ENCODE measurements at regions not wholly inside any gene's neighbourhood (a gene's known extent, or its start where the extent isn't known, plus 50 kb on each side); places are given as distances from the start of the nearest gene placed in this dataset.

GRCh38 chr9:30697958-30698357, 1686.5 kb upstream of the ACO1 start:
- Histone ChIP-seq H3K9me3 (ENCODE audit: insufficient read depth, low read length) (no peaks in the 10 kb centered on the region), H4K20me1 (ENCODE audit: insufficient read depth, low read length) (no peaks in the 10 kb centered on the region), H3K4me1 (ENCODE audit: low read length) (no peaks in the 10 kb centered on the region), H2AFZ (ENCODE audit: low read depth, low read length) (no peak overlapping the region), H3K27ac (ENCODE audit: low read length) (no peak overlapping the region), H3K9ac (ENCODE audit: low read length) (no peak overlapping the region), H3K27me3 (ENCODE audit: low read depth, low read length) (no peaks in the 10 kb centered on the region), H3K4me3 (ENCODE audit: low read length) (no peak overlapping the region), H3K36me3 (replicated peaks; ENCODE audit: low read depth, low read length) (no peaks in the 10 kb centered on the region), H3K79me2 (ENCODE audit: low read length) (no peaks in the 10 kb centered on the region), H3K4me2 (ENCODE audit: low read length) (no peak overlapping the region)
- TF ChIP-seq EZH2phosphoT487 (IDR thresholded peaks at IDR 0.05; ENCODE audit: low read depth): no peak
- TF ChIP-seq CTCF (IDR thresholded peaks at IDR 0.05; ENCODE audit: low read depth, low read length): no peak

- no peaks in the 10 kb centered on the region for H3K27me3 ChIP-seq (ENCODE audit: low read depth, low read length)
- no peak overlapping the region for H3K9ac ChIP-seq (ENCODE audit: low read length)
- H2AFZ ChIP-seq (ENCODE audit: low read depth, low read length): no peak overlapping the region
- H3K9me3 ChIP-seq (ENCODE audit: insufficient read depth, low read length): no peaks in the 10 kb centered on the region
- H4K20me1 ChIP-seq (ENCODE audit: insufficient read depth, low read length): no peaks in the 10 kb centered on the region
- H3K27ac ChIP-seq (ENCODE audit: low read length): no peak overlapping the region
- no peak overlapping the region for H3K4me2 ChIP-seq (ENCODE audit: low read length)
- H3K4me3 ChIP-seq (ENCODE audit: low read length): no peak overlapping the region
- TF ChIP-seq CTCF (IDR thresholded peaks at IDR 0.05; ENCODE audit: low read depth, low read length) (no peak), EZH2phosphoT487 (IDR thresholded peaks at IDR 0.05; ENCODE audit: low read depth) (no peak)
- no peaks in the 10 kb centered on the region for H3K79me2 ChIP-seq (ENCODE audit: low read length)
- H3K36me3 ChIP-seq (replicated peaks; ENCODE audit: low read depth, low read length): no peaks in the 10 kb centered on the region
- H3K4me1 ChIP-seq (ENCODE audit: low read length): no peaks in the 10 kb centered on the region
These were observed 1672.9 kb upstream of the ACO1 start for GRCh38 chr9:30711591-30711990.

GRCh38 chr9:30713243-30713642, 1671.2 kb upstream of the ACO1 start:
- H3K27me3 ChIP-seq (ENCODE audit: low read depth, low read length): no peaks in the 10 kb centered on the region
- no peaks in the 10 kb centered on the region for H3K79me2 ChIP-seq (ENCODE audit: low read length)
- H3K4me1 ChIP-seq (ENCODE audit: low read length): no peaks in the 10 kb centered on the region
- no peak overlapping the region for H2AFZ ChIP-seq (ENCODE audit: low read depth, low read length)
- H3K9ac ChIP-seq (ENCODE audit: low read length): no peak overlapping the region
- H3K4me3 ChIP-seq (ENCODE audit: low read length): no peak overlapping the region
- H3K9me3 ChIP-seq (ENCODE audit: insufficient read depth, low read length): no peaks in the 10 kb centered on the region
- no peak overlapping the region for H3K27ac ChIP-seq (ENCODE audit: low read length)
- TF ChIP-seq CTCF (IDR thresholded peaks at IDR 0.05; ENCODE audit: low read depth, low read length) (no peak), EZH2phosphoT487 (IDR thresholded peaks at IDR 0.05; ENCODE audit: low read depth) (no peak)
- H3K36me3 ChIP-seq (replicated peaks; ENCODE audit: low read depth, low read length): no peaks in the 10 kb centered on the region
- H4K20me1 ChIP-seq (ENCODE audit: insufficient read depth, low read length): no peaks in the 10 kb centered on the region
- no peak overlapping the region for H3K4me2 ChIP-seq (ENCODE audit: low read length)

GRCh38 chr9:30714389-30714788, 1670.1 kb upstream of the ACO1 start:
- Histone ChIP-seq H3K4me2 (ENCODE audit: low read length) (no peak overlapping the region), H3K27ac (ENCODE audit: low read length) (no peak overlapping the region), H3K27me3 (ENCODE audit: low read depth, low read length) (no peaks in the 10 kb centered on the region), H3K9me3 (ENCODE audit: insufficient read depth, low read length) (no peaks in the 10 kb centered on the region), H3K36me3 (replicated peaks; ENCODE audit: low read depth, low read length) (no peaks in the 10 kb centered on the region), H3K79me2 (ENCODE audit: low read length) (no peaks in the 10 kb centered on the region), H3K4me1 (ENCODE audit: low read length) (no peaks in the 10 kb centered on the region), H3K9ac (ENCODE audit: low read length) (no peak overlapping the region), H4K20me1 (ENCODE audit: insufficient read depth, low read length) (no peaks in the 10 kb centered on the region), H2AFZ (ENCODE audit: low read depth, low read length) (no peak overlapping the region), H3K4me3 (ENCODE audit: low read length) (no peak overlapping the region)
- no peak for TF ChIP-seq EZH2phosphoT487 (IDR thresholded peaks at IDR 0.05; ENCODE audit: low read depth)
- TF ChIP-seq CTCF (IDR thresholded peaks at IDR 0.05; ENCODE audit: low read depth, low read length): no peak
